WTC11 (cell line): ENCODE measurements at regions not wholly inside any gene's neighbourhood (a gene's known extent, or its start where the extent isn't known, plus 50 kb on each side); places are given as distances from the start of the nearest gene placed in this dataset.

ENCODE experiments used
- ATAC-seq: fragments of 200-7000 bp; cut with Tn5 transposase; 2 replicates; pipeline ENCODE4 v1.10.0; 2021; ENCODE audit warnings: mild to moderate bottlenecking, moderate library complexity
- CTCF ChIA-PET: fragments of 300-600 bp; sonication (Branson Sonifier 250); formaldehyde crosslinking; loops from one replicate; lab custom pipeline; 2021; ENCODE audit warnings: antibody characterized with exemption; lab: Charles Lee
- POLR2A ChIA-PET: fragments of 350-600 bp; sonication (Branson Sonifier 250); formaldehyde crosslinking; loops from one replicate; lab custom pipeline; 2021; ENCODE audit warnings: antibody characterized with exemption; lab: Charles Lee
- DNase-seq: peaks from one replicate; pipeline ENCODE4 v3.0.0; 2021; ENCODE audit warnings: low spot score
- H3K27ac Mint-ChIP-seq: 2 replicates; pipeline ENCODE4 v1.8.0; 2021; ENCODE audit warnings: mixed read lengths
- H3K27me3 Mint-ChIP-seq: 2 replicates; pipeline ENCODE4 v1.8.0; 2021; ENCODE audit warnings: low read depth, mild to moderate bottlenecking, moderate library complexity, mixed read lengths
- H3K36me3 Mint-ChIP-seq: 2 replicates; pipeline ENCODE4 v1.8.0; 2021; ENCODE audit warnings: mixed read lengths
- H3K4me1 Mint-ChIP-seq: 2 replicates; pipeline ENCODE4 v1.8.0; 2022; ENCODE audit warnings: mixed read lengths
- H3K4me3 Mint-ChIP-seq: 2 replicates; pipeline ENCODE4 v1.8.0; 2021; ENCODE audit warnings: mild to moderate bottlenecking, moderate library complexity, mixed read lengths
- H3K9me3 Mint-ChIP-seq: 2 replicates; pipeline ENCODE4 v1.8.0; 2021; ENCODE audit warnings: mixed read lengths
- AR ChIP-seq: fragments of 250-450 bp; sonication (Bioruptor Pico); IDR thresholded peaks from 2 replicates; pipeline ENCODE4 v1.9.0; 2021; ENCODE audit warnings: mild to moderate bottlenecking
- ATF1 ChIP-seq: sonication (generic); formaldehyde crosslinking; IDR thresholded peaks from 2 replicates; pipeline ENCODE4 v1.8.1; 2023; ENCODE audit warnings: mild to moderate bottlenecking, moderate library complexity, missing genetic modification reagents
- CDX4 ChIP-seq: fragments of 250-450 bp; sonication (Bioruptor Pico); IDR thresholded peaks from 2 replicates; pipeline ENCODE4 v1.9.0; 2021; ENCODE audit warnings: moderate library complexity, mild to moderate bottlenecking, inconsistent platforms, borderline replicate concordance
- CREM ChIP-seq: sonication (generic); formaldehyde crosslinking; IDR thresholded peaks from 2 replicates; pipeline ENCODE4 v1.8.1; 2022; ENCODE audit warnings: mild to moderate bottlenecking, missing genetic modification reagents, moderate library complexity
- FOXJ3 ChIP-seq: sonication (generic); formaldehyde crosslinking; IDR thresholded peaks from 2 replicates; pipeline ENCODE4 v1.9.0; 2021; ENCODE audit warnings: missing genetic modification reagents, mild to moderate bottlenecking, borderline replicate concordance
- FOXK1 ChIP-seq: sonication (generic); formaldehyde crosslinking; IDR thresholded peaks from 2 replicates; pipeline ENCODE4 v1.8.0; 2022; ENCODE audit warnings: mild to moderate bottlenecking, moderate library complexity, missing genetic modification reagents
- FOXP1 ChIP-seq: sonication (generic); formaldehyde crosslinking; IDR thresholded peaks from 2 replicates; pipeline ENCODE4 v1.8.0; 2022; ENCODE audit warnings: missing genetic modification reagents, mild to moderate bottlenecking, moderate library complexity, borderline replicate concordance
- GTF2I ChIP-seq: fragments of 250-450 bp; sonication (Bioruptor Pico); conservative IDR thresholded peaks from 2 replicates; pipeline ENCODE4 v1.4.0; 2021; ENCODE audit warnings: mild to moderate bottlenecking
- IRF1 ChIP-seq: sonication (generic); formaldehyde crosslinking; IDR thresholded peaks from 2 replicates; pipeline ENCODE4 v1.8.0; 2023; ENCODE audit warnings: missing genetic modification reagents
- NFATC4 ChIP-seq: fragments of 250-450 bp; sonication (Bioruptor Pico); IDR thresholded peaks from 2 replicates; pipeline ENCODE4 v1.9.0; 2021; ENCODE audit warnings: mild to moderate bottlenecking
- RORB ChIP-seq: fragments of 250-450 bp; sonication (Bioruptor Pico); IDR thresholded peaks from 2 replicates; pipeline ENCODE4 v1.9.0; 2021; ENCODE audit warnings: mild to moderate bottlenecking
- STAT6 ChIP-seq: sonication (generic); formaldehyde crosslinking; conservative IDR thresholded peaks from 2 replicates; pipeline ENCODE4 v1.8.1; 2023; ENCODE audit warnings: mild to moderate bottlenecking, low read depth, missing genetic modification reagents, moderate library complexity
- TEAD4 ChIP-seq: sonication (generic); formaldehyde crosslinking; IDR thresholded peaks from 2 replicates; pipeline ENCODE4 v1.8.0; 2022; ENCODE audit warnings: mild to moderate bottlenecking, missing genetic modification reagents
- ZBTB43 ChIP-seq: sonication (generic); formaldehyde crosslinking; IDR thresholded peaks from 2 replicates; pipeline ENCODE4 v1.8.1; 2023; ENCODE audit warnings: mild to moderate bottlenecking, missing genetic modification reagents
- ZNF138 ChIP-seq: sonication (generic); formaldehyde crosslinking; conservative IDR thresholded peaks from 2 replicates; pipeline ENCODE4 v1.8.1; 2022; ENCODE audit warnings: mild to moderate bottlenecking, moderate library complexity, missing genetic modification reagents
- ZNF317 ChIP-seq: sonication (generic); formaldehyde crosslinking; IDR thresholded peaks from 2 replicates; pipeline ENCODE4 v1.8.1; 2023; ENCODE audit warnings: low read depth, mild to moderate bottlenecking, moderate library complexity, missing genetic modification reagents, borderline replicate concordance
- ZNF396 ChIP-seq: fragments of 250-450 bp; sonication (Bioruptor Pico); IDR thresholded peaks from 2 replicates; pipeline ENCODE4 v1.8.0; 2021; ENCODE audit warnings: mild to moderate bottlenecking, moderate library complexity, borderline replicate concordance
- TF ChIP-seq, protein P1 (sequence below): fragments of 250-450 bp; sonication (Bioruptor Pico); IDR thresholded peaks from 2 replicates; pipeline ENCODE4 v2.1.2; 2022; ENCODE audit warnings: mild to moderate bottlenecking, moderate library complexity
- TF ChIP-seq, protein P2 (sequence below): sonication (generic); formaldehyde crosslinking; IDR thresholded peaks from 2 replicates; pipeline ENCODE4 v1.8.1; 2022; ENCODE audit warnings: missing genetic modification reagents, borderline replicate concordance

DNA sequence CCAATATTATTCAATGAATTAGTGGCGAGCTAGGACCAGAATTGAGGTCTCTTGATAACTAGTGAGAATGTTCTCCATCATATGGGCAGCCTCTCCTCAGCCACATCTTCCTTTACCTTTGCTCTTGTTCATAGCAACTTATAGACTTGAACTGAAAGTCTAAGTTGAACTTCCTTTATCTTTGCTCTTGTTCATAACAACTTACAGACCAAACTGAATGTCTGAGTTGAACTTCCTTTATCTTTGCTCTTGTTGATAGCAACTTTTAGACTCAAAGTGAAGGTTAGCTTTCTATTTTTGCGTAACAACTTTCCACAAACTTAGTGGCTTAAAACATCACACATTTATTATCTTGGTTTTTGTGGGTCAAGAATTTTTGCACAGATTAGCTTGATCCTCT, 146.4 kb upstream of the C9orf72 start:
- ATAC-seq = no peak
- no peak for TF ChIP-seq STAT6 (CRISPR knock-in tag)
- no peak for TF ChIP-seq CREM (CRISPR knock-in tag)
- no peak for TF ChIP-seq NFATC4 (CRISPR knock-in tag)
- no peak for TF ChIP-seq RORB
- TF ChIP-seq FOXK1 (CRISPR knock-in tag) = no peak
- TF ChIP-seq ZBTB43 = no peak
- TF ChIP-seq TEAD4 (CRISPR knock-in tag) = no peak
- TF ChIP-seq CDX4 = no peak
- no peak for TF ChIP-seq IRF1
- no peak for TF ChIP-seq FOXP1 (CRISPR knock-in tag)
- no peak for TF ChIP-seq ZNF396 (CRISPR knock-in tag)
- TF ChIP-seq AR (CRISPR knock-in tag) = no peak
- no peak for TF ChIP-seq GTF2I (CRISPR knock-in tag)
- TF ChIP-seq, protein P1, sequence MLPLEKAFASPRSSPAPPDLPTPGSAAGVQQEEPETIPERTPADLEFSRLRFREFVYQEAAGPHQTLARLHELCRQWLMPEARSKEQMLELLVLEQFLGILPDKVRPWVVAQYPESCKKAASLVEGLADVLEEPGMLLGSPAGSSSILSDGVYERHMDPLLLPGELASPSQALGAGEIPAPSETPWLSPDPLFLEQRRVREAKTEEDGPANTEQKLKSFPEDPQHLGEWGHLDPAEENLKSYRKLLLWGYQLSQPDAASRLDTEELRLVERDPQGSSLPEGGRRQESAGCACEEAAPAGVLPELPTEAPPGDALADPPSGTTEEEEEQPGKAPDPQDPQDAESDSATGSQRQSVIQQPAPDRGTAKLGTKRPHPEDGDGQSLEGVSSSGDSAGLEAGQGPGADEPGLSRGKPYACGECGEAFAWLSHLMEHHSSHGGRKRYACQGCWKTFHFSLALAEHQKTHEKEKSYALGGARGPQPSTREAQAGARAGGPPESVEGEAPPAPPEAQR = no peak
- no peak for TF ChIP-seq ZNF317 (CRISPR knock-in tag)
- TF ChIP-seq, protein P2, sequence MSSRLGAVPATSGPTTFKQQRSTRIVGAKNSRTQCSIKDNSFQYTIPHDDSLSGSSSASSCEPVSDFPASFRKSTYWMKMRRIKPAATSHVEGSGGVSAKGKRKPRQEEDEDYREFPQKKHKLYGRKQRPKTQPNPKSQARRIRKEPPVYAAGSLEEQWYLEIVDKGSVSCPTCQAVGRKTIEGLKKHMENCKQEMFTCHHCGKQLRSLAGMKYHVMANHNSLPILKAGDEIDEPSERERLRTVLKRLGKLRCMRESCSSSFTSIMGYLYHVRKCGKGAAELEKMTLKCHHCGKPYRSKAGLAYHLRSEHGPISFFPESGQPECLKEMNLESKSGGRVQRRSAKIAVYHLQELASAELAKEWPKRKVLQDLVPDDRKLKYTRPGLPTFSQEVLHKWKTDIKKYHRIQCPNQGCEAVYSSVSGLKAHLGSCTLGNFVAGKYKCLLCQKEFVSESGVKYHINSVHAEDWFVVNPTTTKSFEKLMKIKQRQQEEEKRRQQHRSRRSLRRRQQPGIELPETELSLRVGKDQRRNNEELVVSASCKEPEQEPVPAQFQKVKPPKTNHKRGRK (CRISPR knock-in tag) = no peak
- TF ChIP-seq FOXJ3 (CRISPR knock-in tag) = no peak
- TF ChIP-seq ZNF138 (CRISPR knock-in tag) = no peak
- no peak for TF ChIP-seq ATF1 (CRISPR knock-in tag)
- CTCF ChIA-PET = no interaction called here
- POLR2A ChIA-PET = no interaction called here
- Mint-ChIP-seq H3K9me3 (no peaks in the 10 kb centered on the region), H3K4me1 (peaks cover 11% of the 10 kb centered on the region), H3K36me3 (no peaks in the 10 kb centered on the region), H3K27me3 (no peaks in the 10 kb centered on the region), H3K27ac (no peak overlapping the region), H3K4me3 (no peak overlapping the region)
- no peak for DNase-seq
